ENCODE measurements at regions not wholly inside any gene's neighbourhood (a gene's known extent, or its start where the extent isn't known, plus 50 kb on each side); places are given as distances from the start of the nearest gene placed in this dataset.

- intact Hi-C loops (cut with DNase I) = no loop called here
- Histone ChIP-seq H3K9me3 (no peaks in the 10 kb centered on the region), H3K4me1 (no peaks in the 10 kb centered on the region), H3K36me3 (no peaks in the 10 kb centered on the region), H3K27me3 (no peaks in the 10 kb centered on the region), H3K4me3 (no peak overlapping the region), H3K27ac (no peak overlapping the region)
- TF ChIP-seq CTCF (IDR thresholded peaks at IDR 0.05) = no peak
- no peak for TF ChIP-seq POLR2A (IDR thresholded peaks at IDR 0.05)
- ATAC-seq (no peak), DNase-seq (no peak)
- 74% methylated on average over 2 of the region's 3 CpGs for WGBS (ENCODE audit: insufficient coverage, low coverage, low lambda C conversion rate, missing lambda C conversion rate)
Observed at GRCh38 chr5:165227515-165227914, 1722.1 kb downstream of the MAT2B start.

- Histone ChIP-seq H3K4me1 (no peaks in the 10 kb centered on the region), H3K9me3 (no peaks in the 10 kb centered on the region), H3K4me3 (no peak overlapping the region), H3K27ac (no peak overlapping the region), H3K36me3 (no peaks in the 10 kb centered on the region), H3K27me3 (no peaks in the 10 kb centered on the region)
- DNase-seq (no peak), ATAC-seq (no peak)
- intact Hi-C loops (cut with DNase I) = no loop called here
- TF ChIP-seq CTCF (IDR thresholded peaks at IDR 0.05) (no peak), POLR2A (IDR thresholded peaks at IDR 0.05) (no peak)
- WGBS (ENCODE audit: insufficient coverage, low coverage, low lambda C conversion rate, missing lambda C conversion rate) = 39% methylated on average over 1 of the region's 1 CpG
Observed at GRCh38 chr5:165228184-165228583, 1722.8 kb downstream of the MAT2B start.

GRCh38 chr5:165231821-165232508 is 1726.5 kb downstream of the MAT2B start:
- Histone ChIP-seq H3K36me3 (no peaks in the 10 kb centered on the region), H3K4me3 (no peak overlapping the region), H3K4me1 (no peaks in the 10 kb centered on the region), H3K27me3 (no peaks in the 10 kb centered on the region), H3K9me3 (no peaks in the 10 kb centered on the region), H3K27ac (no peak overlapping the region)
- ATAC-seq = no peak
- no peak for DNase-seq
- TF ChIP-seq CTCF (IDR thresholded peaks at IDR 0.05) = no peak
- TF ChIP-seq POLR2A (IDR thresholded peaks at IDR 0.05) = no peak
- intact Hi-C loops (cut with DNase I) = no loop called here
- 38% methylated on average over 2 of the region's 2 CpGs for WGBS (ENCODE audit: insufficient coverage, low coverage, low lambda C conversion rate, missing lambda C conversion rate)

- intact Hi-C loops (cut with DNase I) = no loop called here
- DNase-seq (no peak), ATAC-seq (no peak)
- Histone ChIP-seq H3K36me3 (no peaks in the 10 kb centered on the region), H3K27me3 (no peaks in the 10 kb centered on the region), H3K27ac (no peak overlapping the region), H3K4me3 (no peak overlapping the region), H3K4me1 (no peaks in the 10 kb centered on the region), H3K9me3 (no peaks in the 10 kb centered on the region)
- WGBS (ENCODE audit: insufficient coverage, low coverage, low lambda C conversion rate, missing lambda C conversion rate) = 27% methylated on average over 4 of the region's 4 CpGs
- TF ChIP-seq POLR2A (IDR thresholded peaks at IDR 0.05) (no peak), CTCF (IDR thresholded peaks at IDR 0.05) (no peak)
Observed at GRCh38 chr5:165232509-165233028, 1727.2 kb downstream of the MAT2B start.
